ENCODE measurements at regions not wholly inside any gene's neighbourhood (a gene's known extent, or its start where the extent isn't known, plus 50 kb on each side); places are given as distances from the start of the nearest gene placed in this dataset.

- no peaks in the 10 kb centered on the region for H4K20me1 ChIP-seq (ENCODE audit: insufficient read depth, poor library complexity, severe bottlenecking)
- H3K9me2 ChIP-seq (replicated peaks; ENCODE audit: insufficient read depth), result no peaks in the 10 kb centered on the region
- no peaks in the 10 kb centered on the region for H3K36me3 ChIP-seq (replicated peaks; ENCODE audit: insufficient read depth, low read depth)
- DNase-seq (ENCODE audit: low spot score), result no peak
- TF ChIP-seq, protein P1, sequence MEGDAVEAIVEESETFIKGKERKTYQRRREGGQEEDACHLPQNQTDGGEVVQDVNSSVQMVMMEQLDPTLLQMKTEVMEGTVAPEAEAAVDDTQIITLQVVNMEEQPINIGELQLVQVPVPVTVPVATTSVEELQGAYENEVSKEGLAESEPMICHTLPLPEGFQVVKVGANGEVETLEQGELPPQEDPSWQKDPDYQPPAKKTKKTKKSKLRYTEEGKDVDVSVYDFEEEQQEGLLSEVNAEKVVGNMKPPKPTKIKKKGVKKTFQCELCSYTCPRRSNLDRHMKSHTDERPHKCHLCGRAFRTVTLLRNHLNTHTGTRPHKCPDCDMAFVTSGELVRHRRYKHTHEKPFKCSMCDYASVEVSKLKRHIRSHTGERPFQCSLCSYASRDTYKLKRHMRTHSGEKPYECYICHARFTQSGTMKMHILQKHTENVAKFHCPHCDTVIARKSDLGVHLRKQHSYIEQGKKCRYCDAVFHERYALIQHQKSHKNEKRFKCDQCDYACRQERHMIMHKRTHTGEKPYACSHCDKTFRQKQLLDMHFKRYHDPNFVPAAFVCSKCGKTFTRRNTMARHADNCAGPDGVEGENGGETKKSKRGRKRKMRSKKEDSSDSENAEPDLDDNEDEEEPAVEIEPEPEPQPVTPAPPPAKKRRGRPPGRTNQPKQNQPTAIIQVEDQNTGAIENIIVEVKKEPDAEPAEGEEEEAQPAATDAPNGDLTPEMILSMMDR (IDR thresholded peaks at IDR 0.05; ENCODE audit: poor library complexity), result no peak
- TF ChIP-seq EZH2 (IDR thresholded peaks at IDR 0.05; ENCODE audit: borderline replicate concordance) (no peak), EZH2phosphoT487 (IDR thresholded peaks at IDR 0.05; ENCODE audit: low read depth, severe bottlenecking, unreplicated experiment) (no peak)
- H3K9me3 ChIP-seq (ENCODE audit: low read depth), result no peaks in the 10 kb centered on the region
- H3K27ac ChIP-seq, result no peak overlapping the region
- no peak overlapping the region for H3K4me2 ChIP-seq
- H2AFZ ChIP-seq, result no peak overlapping the region
- H3K27me3 ChIP-seq, result no peaks in the 10 kb centered on the region
- H3K79me2 ChIP-seq, result no peaks in the 10 kb centered on the region
- WGBS (ENCODE audit: low lambda C conversion rate, missing lambda C conversion rate), result 83% methylated on average over 1 of the region's 1 CpG
- H3K4me3 ChIP-seq, result no peak overlapping the region
- no peaks in the 10 kb centered on the region for H3K4me1 ChIP-seq (ENCODE audit: insufficient read depth)
These were observed 249.9 kb upstream of the MON1B start for GRCh38 chr16:76941113-76941512.

- Histone ChIP-seq H3K36me3 (replicated peaks; ENCODE audit: insufficient read depth, low read depth) (no peaks in the 10 kb centered on the region), H3K79me2 (no peaks in the 10 kb centered on the region), H2AFZ (no peak overlapping the region), H3K4me1 (ENCODE audit: insufficient read depth) (peaks cover 2% of the 10 kb centered on the region), H3K9me3 (ENCODE audit: low read depth) (no peaks in the 10 kb centered on the region), H3K9me2 (replicated peaks; ENCODE audit: insufficient read depth) (no peaks in the 10 kb centered on the region), H3K27me3 (no peaks in the 10 kb centered on the region), H4K20me1 (ENCODE audit: insufficient read depth, poor library complexity, severe bottlenecking) (no peaks in the 10 kb centered on the region), H3K4me2 (no peak overlapping the region), H3K4me3 (no peak overlapping the region), H3K27ac (no peak overlapping the region)
- 96% methylated on average over 4 of the region's 4 CpGs for WGBS (ENCODE audit: low lambda C conversion rate, missing lambda C conversion rate)
- no peak for DNase-seq (ENCODE audit: low spot score)
- TF ChIP-seq EZH2 (IDR thresholded peaks at IDR 0.05; ENCODE audit: borderline replicate concordance) (no peak), EZH2phosphoT487 (IDR thresholded peaks at IDR 0.05; ENCODE audit: low read depth, severe bottlenecking, unreplicated experiment) (no peak)
- TF ChIP-seq, protein P1 (IDR thresholded peaks at IDR 0.05; ENCODE audit: poor library complexity), result no peak
These were observed 248.9 kb upstream of the MON1B start for GRCh38 chr16:76942089-76942488.

- H3K4me3 ChIP-seq, result no peak overlapping the region
- no peaks in the 10 kb centered on the region for H3K36me3 ChIP-seq (replicated peaks; ENCODE audit: insufficient read depth, low read depth)
- peaks cover 8% of the 10 kb centered on the region for H3K4me1 ChIP-seq (ENCODE audit: insufficient read depth)
- no peaks in the 10 kb centered on the region for H4K20me1 ChIP-seq (ENCODE audit: insufficient read depth, poor library complexity, severe bottlenecking)
- no peaks in the 10 kb centered on the region for H3K27me3 ChIP-seq
- H3K27ac ChIP-seq, result no peak overlapping the region
- H3K79me2 ChIP-seq, result no peaks in the 10 kb centered on the region
- H2AFZ ChIP-seq, result no peak overlapping the region
- 69% methylated on average over 2 of the region's 2 CpGs for WGBS (ENCODE audit: low lambda C conversion rate, missing lambda C conversion rate)
- H3K4me2 ChIP-seq, result no peak overlapping the region
- no peak for TF ChIP-seq EZH2phosphoT487 (IDR thresholded peaks at IDR 0.05; ENCODE audit: low read depth, severe bottlenecking, unreplicated experiment)
- TF ChIP-seq, protein P1 (IDR thresholded peaks at IDR 0.05; ENCODE audit: poor library complexity), result no peak
- TF ChIP-seq EZH2 (IDR thresholded peaks at IDR 0.05; ENCODE audit: borderline replicate concordance), result no peak
- no peak for DNase-seq (ENCODE audit: low spot score)
- H3K9me3 ChIP-seq (ENCODE audit: low read depth), result no peaks in the 10 kb centered on the region
- H3K9me2 ChIP-seq (replicated peaks; ENCODE audit: insufficient read depth), result no peaks in the 10 kb centered on the region
These were observed 247.1 kb upstream of the MON1B start for GRCh38 chr16:76943921-76944320.

DNA sequence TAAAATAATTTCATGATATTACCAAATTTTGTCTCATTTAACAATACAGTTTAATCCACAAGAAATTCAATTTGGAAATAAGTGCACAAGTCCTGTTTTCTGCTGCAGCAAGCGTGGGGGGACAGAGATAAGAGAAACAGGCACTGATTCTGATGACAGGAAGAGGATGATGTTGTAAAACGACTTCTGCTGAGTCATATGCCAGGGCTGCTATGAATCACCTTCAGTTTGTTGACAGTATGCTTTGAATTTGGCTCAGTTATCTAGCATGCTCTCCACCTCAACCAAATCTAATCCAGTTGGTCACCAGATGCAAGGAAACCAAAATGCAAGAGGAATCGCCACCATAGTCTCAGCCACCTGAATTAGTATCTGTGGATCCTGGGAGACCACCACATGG lies 244.1 kb upstream of the MON1B start:
- peak; percentile 61 for DNase-seq (ENCODE audit: low spot score)
- Histone ChIP-seq H4K20me1 (ENCODE audit: insufficient read depth, poor library complexity, severe bottlenecking) (no peaks in the 10 kb centered on the region), H3K27me3 (no peaks in the 10 kb centered on the region), H3K79me2 (no peaks in the 10 kb centered on the region), H3K4me2 (no peak overlapping the region), H3K27ac (no peak overlapping the region), H2AFZ (no peak overlapping the region), H3K36me3 (replicated peaks; ENCODE audit: insufficient read depth, low read depth) (no peaks in the 10 kb centered on the region), H3K9me3 (ENCODE audit: low read depth) (no peaks in the 10 kb centered on the region), H3K4me1 (ENCODE audit: insufficient read depth) (peaks cover 8% of the 10 kb centered on the region), H3K4me3 (no peak overlapping the region), H3K9me2 (replicated peaks; ENCODE audit: insufficient read depth) (no peaks in the 10 kb centered on the region)
- 24% methylated on average over 3 of the region's 3 CpGs for whole genome bisulfite sequencing (ENCODE audit: low lambda C conversion rate, missing lambda C conversion rate)
- TF ChIP-seq, protein P1 (IDR thresholded peaks at IDR 0.05; ENCODE audit: poor library complexity), result no peak
- TF ChIP-seq EZH2 (IDR thresholded peaks at IDR 0.05; ENCODE audit: borderline replicate concordance) (no peak), EZH2phosphoT487 (IDR thresholded peaks at IDR 0.05; ENCODE audit: low read depth, severe bottlenecking, unreplicated experiment) (no peak)

Data from hepatocyte (in vitro differentiated cells).